ENCODE measurements at regions not wholly inside any gene's neighbourhood (a gene's known extent, or its start where the extent isn't known, plus 50 kb on each side); places are given as distances from the start of the nearest gene placed in this dataset.

DNA sequence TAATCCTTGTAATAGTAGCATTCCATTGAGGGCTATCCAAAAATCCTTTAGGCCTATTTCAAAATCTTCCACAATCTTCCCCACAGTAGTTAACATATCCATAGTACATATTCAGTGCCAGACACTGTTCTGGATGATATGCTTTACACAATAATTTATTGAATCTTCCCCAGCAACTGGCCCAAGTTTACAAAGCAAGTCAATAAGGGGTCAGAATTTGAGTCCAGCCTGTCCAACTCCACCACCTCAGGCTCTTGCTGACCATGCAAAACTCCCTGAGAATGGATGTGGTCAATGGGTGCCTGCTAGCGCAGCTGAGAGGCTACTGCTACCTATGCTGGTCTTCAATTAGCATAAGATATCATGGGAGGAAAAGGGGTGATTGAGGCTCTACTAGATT lies 529.6 kb downstream of the FGF9 start:
- H3K27ac ChIP-seq (ENCODE audit: low read depth, low read length), result no peak overlapping the region
- ChIA-PET RAD21 (ENCODE audit: low non-redundant PET in 1 of 2, low total read pairs in 2 of 2, uncharacterized antibody in 2 of 2, unreplicated experiment in 2 of 2) (no interaction called here), CTCF (no interaction called here), POLR2A (no interaction called here)
- no peaks in the 10 kb centered on the region for H3K27me3 ChIP-seq (ENCODE audit: insufficient read depth, low read length)
- intact Hi-C loops (cut with micrococcal nuclease), result no loop called here
- no peaks in the 10 kb centered on the region for H3K4me1 ChIP-seq (ENCODE audit: control insufficient read depth in 1 of 2, insufficient read depth in 2 of 2, low read length in 2 of 2)
- H3K36me3 ChIP-seq (ENCODE audit: control insufficient read depth in 1 of 2, insufficient read depth in 2 of 2, low read length in 2 of 2), result no peaks in the 10 kb centered on the region
- DNase-seq (ENCODE audit: low read depth, low spot score) (no peak), ATAC-seq (no peak)
- no peaks in the 10 kb centered on the region for H3K9me3 ChIP-seq (ENCODE audit: control insufficient read depth in 1 of 2, insufficient read depth in 1 of 2, low read depth in 1 of 2, low read length in 2 of 2)
- H3K79me2 ChIP-seq (ENCODE audit: insufficient read depth, low read length), result no peaks in the 10 kb centered on the region
- H4K20me1 ChIP-seq (ENCODE audit: insufficient read depth), result no peaks in the 10 kb centered on the region
- H3K4me3 ChIP-seq (replicated peaks in 1 of 2; ENCODE audit: low read depth in 1 of 2, low read length in 2 of 2), result no peak overlapping the region
- no peaks in the 10 kb centered on the region for H3K9me2 ChIP-seq (ENCODE audit: insufficient read depth)
- no peak overlapping the region for H2AFZ ChIP-seq (ENCODE audit: low read depth, low read length, poor library complexity, severe bottlenecking)
- BruUV-seq (replicated peaks), result no TSS peak
- TF ChIP-seq SIN3A (IDR thresholded peaks at IDR 0.05; ENCODE audit: low read depth), result no peak
- no peak for TF ChIP-seq ZNF274 (IDR thresholded peaks at IDR 0.05; ENCODE audit: low read depth, low read length)
- H3K9ac ChIP-seq (ENCODE audit: low read length), result no peak overlapping the region
- H3K4me2 ChIP-seq (ENCODE audit: low read length), result no peak overlapping the region

DNA sequence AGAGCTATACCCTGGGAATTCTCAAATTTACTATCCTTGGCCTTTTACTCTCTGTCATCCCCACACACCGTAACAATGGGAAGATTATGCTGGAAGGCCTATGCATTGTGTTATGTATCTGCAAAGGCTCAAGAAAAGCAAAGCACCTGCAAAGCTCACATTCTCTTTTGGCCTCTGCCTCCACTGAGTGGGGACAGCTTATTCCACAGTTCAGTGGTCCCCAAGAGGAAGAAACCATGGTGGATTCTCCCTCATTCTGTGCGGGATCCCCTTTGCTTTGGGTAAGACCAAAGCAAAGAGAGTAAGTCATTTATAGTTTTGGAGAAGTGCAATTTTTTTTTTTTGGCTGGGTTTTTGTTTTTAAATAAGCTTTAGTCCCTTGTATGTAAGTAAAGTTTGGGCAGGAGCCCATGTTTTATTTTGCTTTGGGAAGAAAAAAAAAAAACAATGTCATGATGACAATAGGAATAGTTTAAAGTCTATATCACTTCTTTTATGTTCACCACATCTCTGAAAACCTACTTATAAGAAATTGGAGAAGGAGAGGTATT lies 530.6 kb downstream of the FGF9 start:
- intact Hi-C loops (cut with micrococcal nuclease), result no loop called here
- no peaks in the 10 kb centered on the region for H3K4me1 ChIP-seq (ENCODE audit: control insufficient read depth in 1 of 2, insufficient read depth in 2 of 2, low read length in 2 of 2)
- no TSS peak for BruUV-seq (replicated peaks)
- H3K9me2 ChIP-seq (ENCODE audit: insufficient read depth), result no peaks in the 10 kb centered on the region
- POLR2A ChIA-PET, result interaction anchor here (0.7 kb wide), 1 partner anchor 92 kb away, joined by 5 read pairs; no protein-coding TSS in a partner anchor
- ATAC-seq (no peak), DNase-seq (ENCODE audit: low read depth, low spot score) (no peak)
- H2AFZ ChIP-seq (ENCODE audit: low read depth, low read length, poor library complexity, severe bottlenecking), result no peak overlapping the region
- H3K79me2 ChIP-seq (ENCODE audit: insufficient read depth, low read length), result no peaks in the 10 kb centered on the region
- H3K9me3 ChIP-seq (ENCODE audit: control insufficient read depth in 1 of 2, insufficient read depth in 1 of 2, low read depth in 1 of 2, low read length in 2 of 2), result no peaks in the 10 kb centered on the region
- no peaks in the 10 kb centered on the region for H3K36me3 ChIP-seq (ENCODE audit: control insufficient read depth in 1 of 2, insufficient read depth in 2 of 2, low read length in 2 of 2)
- H3K9ac ChIP-seq (ENCODE audit: low read length), result no peak overlapping the region
- no peak overlapping the region for H3K27ac ChIP-seq (ENCODE audit: low read depth, low read length)
- CTCF ChIA-PET, result no interaction called here
- no peak overlapping the region for H3K4me2 ChIP-seq (ENCODE audit: low read length)
- H4K20me1 ChIP-seq (ENCODE audit: insufficient read depth), result no peaks in the 10 kb centered on the region
- TF ChIP-seq EZH2 (IDR thresholded peaks at IDR 0.05) (no peak), EZH2phosphoT487 (IDR thresholded peaks at IDR 0.05; ENCODE audit: borderline replicate concordance) (no peak), TCF7L2 (IDR thresholded peaks at IDR 0.05; ENCODE audit: borderline replicate concordance, extremely low read depth, insufficient read depth, insufficient read length) (no peak)
- no peaks in the 10 kb centered on the region for H3K27me3 ChIP-seq (ENCODE audit: insufficient read depth, low read length)
- RAD21 ChIA-PET (ENCODE audit: low non-redundant PET in 1 of 2, low total read pairs in 2 of 2, uncharacterized antibody in 2 of 2, unreplicated experiment in 2 of 2), result no interaction called here
- no peak overlapping the region for H3K4me3 ChIP-seq (replicated peaks in 1 of 2; ENCODE audit: low read depth in 1 of 2, low read length in 2 of 2)

All from HCT116 (cell line).